PC-3 (cell line): ENCODE measurements at regions not wholly inside any gene's neighbourhood (a gene's known extent, or its start where the extent isn't known, plus 50 kb on each side); places are given as distances from the start of the nearest gene placed in this dataset.

Experiments used
- EZH2phosphoT487 ChIP-seq: fragments of 300-600 bp; sonication (generic); IDR thresholded peaks from 2 replicates; pipeline ENCODE4 v1.6.1; 2018; ENCODE audit warnings: mild to moderate bottlenecking, antibody characterized with exemption, low read length, borderline replicate concordance
- TF ChIP-seq, protein P1 (sequence below): fragments of 300-600 bp; sonication (generic); conservative IDR thresholded peaks from 2 replicates; pipeline ENCODE4 v1.5.1; 2017; ENCODE audit warnings: antibody characterized with exemption, low read depth, mild to moderate bottlenecking, low read length

DNA sequence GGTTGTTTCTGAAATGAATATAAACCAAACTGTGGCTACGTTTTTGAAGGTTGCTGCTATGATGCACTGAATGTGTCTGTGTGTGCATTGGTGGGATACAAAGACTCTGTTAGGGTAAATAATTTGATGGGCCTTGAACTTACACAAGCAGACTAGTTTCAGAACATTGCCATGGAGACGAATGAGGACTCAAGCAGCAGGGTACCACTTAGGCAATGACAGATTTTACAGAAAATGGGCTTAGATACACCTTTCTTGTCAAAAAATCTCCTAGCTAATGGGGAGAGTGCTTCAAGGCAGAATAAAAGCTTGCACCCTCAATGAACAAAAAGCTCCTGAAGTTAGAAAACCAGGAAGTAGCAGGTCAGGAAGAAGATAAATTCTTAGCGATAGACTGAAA is 55.7 kb downstream of the IER5 start:
- TF ChIP-seq EZH2phosphoT487 = no peak
- TF ChIP-seq, protein P1, sequence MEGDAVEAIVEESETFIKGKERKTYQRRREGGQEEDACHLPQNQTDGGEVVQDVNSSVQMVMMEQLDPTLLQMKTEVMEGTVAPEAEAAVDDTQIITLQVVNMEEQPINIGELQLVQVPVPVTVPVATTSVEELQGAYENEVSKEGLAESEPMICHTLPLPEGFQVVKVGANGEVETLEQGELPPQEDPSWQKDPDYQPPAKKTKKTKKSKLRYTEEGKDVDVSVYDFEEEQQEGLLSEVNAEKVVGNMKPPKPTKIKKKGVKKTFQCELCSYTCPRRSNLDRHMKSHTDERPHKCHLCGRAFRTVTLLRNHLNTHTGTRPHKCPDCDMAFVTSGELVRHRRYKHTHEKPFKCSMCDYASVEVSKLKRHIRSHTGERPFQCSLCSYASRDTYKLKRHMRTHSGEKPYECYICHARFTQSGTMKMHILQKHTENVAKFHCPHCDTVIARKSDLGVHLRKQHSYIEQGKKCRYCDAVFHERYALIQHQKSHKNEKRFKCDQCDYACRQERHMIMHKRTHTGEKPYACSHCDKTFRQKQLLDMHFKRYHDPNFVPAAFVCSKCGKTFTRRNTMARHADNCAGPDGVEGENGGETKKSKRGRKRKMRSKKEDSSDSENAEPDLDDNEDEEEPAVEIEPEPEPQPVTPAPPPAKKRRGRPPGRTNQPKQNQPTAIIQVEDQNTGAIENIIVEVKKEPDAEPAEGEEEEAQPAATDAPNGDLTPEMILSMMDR = no peak
